GM18499 (cell line): ENCODE measurements at regions not wholly inside any gene's neighbourhood (a gene's known extent, or its start where the extent isn't known, plus 50 kb on each side); places are given as distances from the start of the nearest gene placed in this dataset.
A peak's percentile ranks its signal among the peaks of the same experiment; 100 is the strongest.

Experiments used
- ATAC-seq: cut with Tn5 transposase; IDR thresholded peaks from one replicate; pipeline ENCODE4 v1.9.1; 2021; ENCODE audit warnings: moderate number of reproducible peaks; ENCODE audit not compliant: insufficient read depth, unreplicated experiment

- no peak for ATAC-seq
These were observed 868.1 kb upstream of the ID2 start for GRCh38 chr2:7813541-7814292.

- no peak for ATAC-seq
These were observed 866.1 kb upstream of the ID2 start for GRCh38 chr2:7815726-7816125.

- no peak for ATAC-seq
These were observed 865.6 kb upstream of the ID2 start for GRCh38 chr2:7816233-7816632.

GRCh38 chr2:7816944-7817343, 864.9 kb upstream of the ID2 start:
- ATAC-seq = no peak

- no peak for ATAC-seq
These were observed 862.5 kb upstream of the ID2 start for GRCh38 chr2:7819316-7819715.

GRCh38 chr2:7819850-7820249, 862.0 kb upstream of the ID2 start:
- ATAC-seq = no peak

GRCh38 chr2:7824211-7824610, 857.6 kb upstream of the ID2 start:
- no peak for ATAC-seq

GRCh38 chr2:7825591-7826312, 856.1 kb upstream of the ID2 start:
- ATAC-seq = peak; percentile 90

GRCh38 chr2:7826656-7827055, 855.2 kb upstream of the ID2 start:
- no peak for ATAC-seq

- no peak for ATAC-seq
These were observed 852.6 kb upstream of the ID2 start for GRCh38 chr2:7829241-7829640.

- no peak for ATAC-seq
These were observed 851.2 kb upstream of the ID2 start for GRCh38 chr2:7830616-7831015.

GRCh38 chr2:7835151-7835550, 846.7 kb upstream of the ID2 start:
- no peak for ATAC-seq

- ATAC-seq = peak; percentile 88
These were observed 845.9 kb upstream of the ID2 start for GRCh38 chr2:7835693-7836680.

- ATAC-seq = no peak
These were observed 844.6 kb upstream of the ID2 start for GRCh38 chr2:7837237-7837760.

- no peak for ATAC-seq
These were observed 843.2 kb upstream of the ID2 start for GRCh38 chr2:7838669-7839068.

GRCh38 chr2:7840651-7841380, 841.0 kb upstream of the ID2 start:
- no peak for ATAC-seq

GRCh38 chr2:7841751-7842150, 840.1 kb upstream of the ID2 start:
- ATAC-seq = no peak

GRCh38 chr2:7844414-7844965, 837.4 kb upstream of the ID2 start:
- ATAC-seq = no peak

GRCh38 chr2:7845332-7845731, 836.5 kb upstream of the ID2 start:
- ATAC-seq = no peak

- ATAC-seq = no peak
These were observed 835.2 kb upstream of the ID2 start for GRCh38 chr2:7846607-7847006.
